ENCODE measurements at regions not wholly inside any gene's neighbourhood (a gene's known extent, or its start where the extent isn't known, plus 50 kb on each side); places are given as distances from the start of the nearest gene placed in this dataset.

GRCh38 chr14:34137001-34137745 lies 186.3 kb upstream of the EGLN3 start:
- ATAC-seq: no peak
- no peak overlapping the region for H3K4me3 ChIP-seq
- no peaks in the 10 kb centered on the region for H3K36me3 ChIP-seq
- peaks cover 24% of the 10 kb centered on the region for H3K4me1 ChIP-seq
- no peak overlapping the region for H3K27ac ChIP-seq
- peaks cover 4% of the 10 kb centered on the region for H3K9me3 ChIP-seq
- peaks cover 19% of the 10 kb centered on the region for H3K27me3 ChIP-seq (ENCODE audit: low read depth)
- DNase-seq: no peak
- TF ChIP-seq, protein P1, sequence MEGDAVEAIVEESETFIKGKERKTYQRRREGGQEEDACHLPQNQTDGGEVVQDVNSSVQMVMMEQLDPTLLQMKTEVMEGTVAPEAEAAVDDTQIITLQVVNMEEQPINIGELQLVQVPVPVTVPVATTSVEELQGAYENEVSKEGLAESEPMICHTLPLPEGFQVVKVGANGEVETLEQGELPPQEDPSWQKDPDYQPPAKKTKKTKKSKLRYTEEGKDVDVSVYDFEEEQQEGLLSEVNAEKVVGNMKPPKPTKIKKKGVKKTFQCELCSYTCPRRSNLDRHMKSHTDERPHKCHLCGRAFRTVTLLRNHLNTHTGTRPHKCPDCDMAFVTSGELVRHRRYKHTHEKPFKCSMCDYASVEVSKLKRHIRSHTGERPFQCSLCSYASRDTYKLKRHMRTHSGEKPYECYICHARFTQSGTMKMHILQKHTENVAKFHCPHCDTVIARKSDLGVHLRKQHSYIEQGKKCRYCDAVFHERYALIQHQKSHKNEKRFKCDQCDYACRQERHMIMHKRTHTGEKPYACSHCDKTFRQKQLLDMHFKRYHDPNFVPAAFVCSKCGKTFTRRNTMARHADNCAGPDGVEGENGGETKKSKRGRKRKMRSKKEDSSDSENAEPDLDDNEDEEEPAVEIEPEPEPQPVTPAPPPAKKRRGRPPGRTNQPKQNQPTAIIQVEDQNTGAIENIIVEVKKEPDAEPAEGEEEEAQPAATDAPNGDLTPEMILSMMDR (IDR thresholded peaks at IDR 0.05): no peak
- intact Hi-C loops (cut with DNase I): no loop called here

DNA sequence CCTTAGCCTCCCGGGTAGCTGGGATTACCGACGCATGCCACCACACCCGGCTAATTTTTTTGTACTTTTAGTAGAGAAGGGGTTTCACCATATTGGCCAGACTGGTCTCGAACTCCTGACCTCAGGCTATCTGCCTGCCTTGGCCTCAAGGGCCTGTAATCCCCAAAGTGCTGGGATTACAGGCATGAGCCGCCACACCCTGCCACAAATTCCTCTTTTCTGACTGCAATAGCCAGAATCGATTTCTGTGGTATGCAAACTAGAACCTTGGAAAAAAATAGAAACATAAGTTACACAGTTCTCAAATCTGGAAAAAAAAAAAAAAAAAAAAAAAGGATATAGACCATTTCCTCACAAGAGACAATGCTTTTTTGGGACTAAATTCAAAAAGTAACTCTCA lies 184.6 kb upstream of the EGLN3 start:
- Histone ChIP-seq H3K4me1 (peaks cover 24% of the 10 kb centered on the region), H3K27ac (no peak overlapping the region), H3K27me3 (ENCODE audit: low read depth) (peaks cover 29% of the 10 kb centered on the region), H3K4me3 (no peak overlapping the region), H3K36me3 (no peaks in the 10 kb centered on the region), H3K9me3 (no peaks in the 10 kb centered on the region)
- intact Hi-C loops (cut with DNase I): no loop called here
- no peak for ATAC-seq
- TF ChIP-seq, protein P1 (IDR thresholded peaks at IDR 0.05): no peak
- no peak for DNase-seq

- peaks cover 15% of the 10 kb centered on the region for H3K4me1 ChIP-seq
- H3K27ac ChIP-seq: no peak overlapping the region
- DNase-seq (no peak), ATAC-seq (no peak)
- no peaks in the 10 kb centered on the region for H3K9me3 ChIP-seq
- TF ChIP-seq, protein P1 (IDR thresholded peaks at IDR 0.05): no peak
- no peaks in the 10 kb centered on the region for H3K36me3 ChIP-seq
- H3K4me3 ChIP-seq: no peak overlapping the region
- intact Hi-C loops (cut with DNase I): no loop called here
- H3K27me3 ChIP-seq (ENCODE audit: low read depth): peaks cover 29% of the 10 kb centered on the region
Observed at GRCh38 chr14:34134484-34134883, 183.6 kb upstream of the EGLN3 start.

GRCh38 chr14:34129927-34130552 lies 179.2 kb upstream of the EGLN3 start:
- ATAC-seq: no peak
- Histone ChIP-seq H3K9me3 (no peaks in the 10 kb centered on the region), H3K36me3 (no peaks in the 10 kb centered on the region), H3K4me3 (no peak overlapping the region), H3K27me3 (ENCODE audit: low read depth) (peaks cover 37% of the 10 kb centered on the region), H3K27ac (no peak overlapping the region), H3K4me1 (no peaks in the 10 kb centered on the region)
- DNase-seq: no peak
- intact Hi-C loops (cut with DNase I): no loop called here
- TF ChIP-seq, protein P1 (IDR thresholded peaks at IDR 0.05): no peak

- intact Hi-C loops (cut with DNase I): no loop called here
- ATAC-seq: no peak
- no peaks in the 10 kb centered on the region for H3K9me3 ChIP-seq
- H3K27ac ChIP-seq: no peak overlapping the region
- H3K4me3 ChIP-seq: no peak overlapping the region
- no peaks in the 10 kb centered on the region for H3K36me3 ChIP-seq
- no peak for DNase-seq
- TF ChIP-seq, protein P1 (IDR thresholded peaks at IDR 0.05): no peak
- peaks cover 32% of the 10 kb centered on the region for H3K27me3 ChIP-seq (ENCODE audit: low read depth)
- no peaks in the 10 kb centered on the region for H3K4me1 ChIP-seq
Observed at GRCh38 chr14:34128665-34129064, 177.8 kb upstream of the EGLN3 start.

All from lower lobe of right lung (tissue), 2 donors.